Gastroesophageal sphincter (tissue), 3 donors: ENCODE measurements at regions not wholly inside any gene's neighbourhood (a gene's known extent, or its start where the extent isn't known, plus 50 kb on each side); places are given as distances from the start of the nearest gene placed in this dataset.

Experiments
- CTCF ChIP-seq, 4 experiments: fragments of 200-600 bp in 2 of 4; fragments of 450-650 bp in 2 of 4; sonication (generic) in 1 of 4; IDR thresholded peaks; one replicate each; pipeline ENCODE4 v1.5.1; 2017 to 2019; ENCODE audit warnings: antibody characterized with exemption in 4 of 4, mild to moderate bottlenecking in 2 of 4, moderate library complexity in 2 of 4
- EP300 ChIP-seq: sonication (generic); formaldehyde crosslinking; IDR thresholded peaks from one replicate; pipeline ENCODE4 v1.6.1; 2017; ENCODE audit warnings: antibody characterized with exemption, mild to moderate bottlenecking
- POLR2A ChIP-seq, 2 donors: fragments of 450-650 bp; IDR thresholded peaks; one replicate each; pipeline ENCODE4 v1.6.1; 2017; ENCODE audit warnings: antibody characterized with exemption in 2 of 2, mild to moderate bottlenecking in 2 of 2, moderate library complexity in 1 of 2
- POLR2AphosphoS5 ChIP-seq: sonication (generic); formaldehyde crosslinking; IDR thresholded peaks from one replicate; pipeline ENCODE4 v1.6.1; 2017; ENCODE audit warnings: antibody characterized with exemption

GRCh38 chr13:33366469-33367062 is 81.0 kb upstream of the STARD13 start:
- TF ChIP-seq CTCF (IDR thresholded peaks at IDR 0.05) (no peak), POLR2AphosphoS5 (no peak), POLR2A (IDR thresholded peaks at IDR 0.05) (no peak), EP300 (no peak)
